Stimulated activated CD4-positive, alpha-beta T cell treated with anti-CD3 and anti-CD28 coated beads, Interleukin-1b, Interleukin-23, amount 100 ng/mL, for 4 hours (primary cell): ENCODE measurements at regions not wholly inside any gene's neighbourhood (a gene's known extent, or its start where the extent isn't known, plus 50 kb on each side); places are given as distances from the start of the nearest gene placed in this dataset.
"Not testable (repeated sequence)": the region's sequence is repeated elsewhere in the genome, so short reads cannot be mapped to it uniquely, and the experiment has no call there.

Experiments
- DNase-seq, 2 donors: peaks; one replicate each; pipeline ENCODE4 v3.0.0-alpha.2; 2020; ENCODE audit warnings: low read depth in 2 of 2

GRCh38 chr18:9017167-9017904, 85.2 kb upstream of the NDUFV2 start:
- peak; percentile 53 to 64 for DNase-seq

- no peak for DNase-seq
These were observed 84.6 kb upstream of the NDUFV2 start for GRCh38 chr18:9017905-9018227.

GRCh38 chr18:9019135-9019534, 83.4 kb upstream of the NDUFV2 start:
- no peak for DNase-seq

GRCh38 chr18:9020221-9020620, 82.3 kb upstream of the NDUFV2 start:
- DNase-seq = no peak

GRCh38 chr18:9021458-9021857, 81.0 kb upstream of the NDUFV2 start:
- no peak for DNase-seq

- no peak for DNase-seq
These were observed 79.9 kb upstream of the NDUFV2 start for GRCh38 chr18:9022397-9023155.

- not testable (repeated sequence) for DNase-seq
These were observed 78.4 kb upstream of the NDUFV2 start for GRCh38 chr18:9024031-9024646.

GRCh38 chr18:9025091-9025838, 77.2 kb upstream of the NDUFV2 start:
- DNase-seq = no peak

GRCh38 chr18:9029131-9029530, 73.4 kb upstream of the NDUFV2 start:
- DNase-seq = no peak

GRCh38 chr18:9032519-9032918, 70.0 kb upstream of the NDUFV2 start:
- no peak for DNase-seq

- DNase-seq = no peak
These were observed 64.1 kb upstream of the NDUFV2 start for GRCh38 chr18:9038277-9038871.

GRCh38 chr18:9039441-9040071, 62.9 kb upstream of the NDUFV2 start:
- no peak for DNase-seq

- DNase-seq = no peak
These were observed 59.6 kb upstream of the NDUFV2 start for GRCh38 chr18:9042766-9043481.

GRCh38 chr18:9043581-9043980, 58.9 kb upstream of the NDUFV2 start:
- no peak for DNase-seq

GRCh38 chr18:9047715-9048114, 54.8 kb upstream of the NDUFV2 start:
- no peak for DNase-seq

GRCh38 chr18:9048236-9048635, 54.3 kb upstream of the NDUFV2 start:
- no peak for DNase-seq

- no peak for DNase-seq
These were observed 53.5 kb upstream of the NDUFV2 start for GRCh38 chr18:9048808-9049494.

GRCh38 chr18:9049495-9049809, 53.0 kb upstream of the NDUFV2 start:
- DNase-seq = no peak

GRCh38 chr18:9050628-9051284, 51.7 kb upstream of the NDUFV2 start:
- not testable (repeated sequence) for DNase-seq
